HG03469 (cell line): ENCODE measurements at regions not wholly inside any gene's neighbourhood (a gene's known extent, or its start where the extent isn't known, plus 50 kb on each side); places are given as distances from the start of the nearest gene placed in this dataset.
"Not testable (repeated sequence)": the region's sequence is repeated elsewhere in the genome, so short reads cannot be mapped to it uniquely, and the experiment has no call there.

Source experiments
- ATAC-seq: cut with Tn5 transposase; IDR thresholded peaks from one replicate; pipeline ENCODE4 v1.9.1; 2021; ENCODE audit warnings: mild to moderate bottlenecking, moderate library complexity, moderate number of reproducible peaks; ENCODE audit not compliant: unreplicated experiment

- ATAC-seq: no peak
These were observed 224.8 kb downstream of the ZNF608 start for GRCh38 chr5:124521461-124522230.

- ATAC-seq: peak; percentile 92
These were observed 227.0 kb downstream of the ZNF608 start for GRCh38 chr5:124519396-124519795.

GRCh38 chr5:124516567-124516966 is 229.9 kb downstream of the ZNF608 start:
- ATAC-seq: no peak

GRCh38 chr5:124515497-124516245 is 230.8 kb downstream of the ZNF608 start:
- no peak for ATAC-seq

- ATAC-seq: no peak
These were observed 231.5 kb downstream of the ZNF608 start for GRCh38 chr5:124514956-124515355.

- no peak for ATAC-seq
These were observed 233.3 kb downstream of the ZNF608 start for GRCh38 chr5:124512952-124513632.

- no peak for ATAC-seq
These were observed 234.2 kb downstream of the ZNF608 start for GRCh38 chr5:124512236-124512635.

GRCh38 chr5:124511791-124512190 is 234.6 kb downstream of the ZNF608 start:
- ATAC-seq: no peak

- ATAC-seq: no peak
These were observed 238.8 kb downstream of the ZNF608 start for GRCh38 chr5:124507688-124508087.

GRCh38 chr5:124504081-124504916 is 242.1 kb downstream of the ZNF608 start:
- ATAC-seq: peak; percentile 95

GRCh38 chr5:124502551-124502950 is 243.9 kb downstream of the ZNF608 start:
- no peak for ATAC-seq

GRCh38 chr5:124499818-124500217 is 246.6 kb downstream of the ZNF608 start:
- not testable (repeated sequence) for ATAC-seq

- not testable (repeated sequence) for ATAC-seq
These were observed 249.5 kb downstream of the ZNF608 start for GRCh38 chr5:124496968-124497367.

GRCh38 chr5:124494540-124495116 is 251.8 kb downstream of the ZNF608 start:
- ATAC-seq: no peak

- no peak for ATAC-seq
These were observed 253.8 kb downstream of the ZNF608 start for GRCh38 chr5:124492444-124493224.

GRCh38 chr5:124490315-124490714 is 256.1 kb downstream of the ZNF608 start:
- not testable (repeated sequence) for ATAC-seq

GRCh38 chr5:124481419-124481818 is 265.0 kb downstream of the ZNF608 start:
- no peak for ATAC-seq

- no peak for ATAC-seq
These were observed 265.5 kb downstream of the ZNF608 start for GRCh38 chr5:124480964-124481363.

GRCh38 chr5:124480022-124480421 is 266.4 kb downstream of the ZNF608 start:
- no peak for ATAC-seq

GRCh38 chr5:124478264-124478663 is 268.2 kb downstream of the ZNF608 start:
- ATAC-seq: no peak
